Panc1 (cell line): ENCODE measurements at regions not wholly inside any gene's neighbourhood (a gene's known extent, or its start where the extent isn't known, plus 50 kb on each side); places are given as distances from the start of the nearest gene placed in this dataset.

Experiments used
- ATAC-seq: fragments of 200-7000 bp; cut with Tn5 transposase; 2 replicates; pipeline ENCODE4 v1.9.1; 2020; ENCODE audit warnings: mild to moderate bottlenecking, moderate library complexity
- BruUV-seq: library from RNA; stranded (reverse); fragments of 400-500 nt; replicated peaks from 2 replicates; lab custom pipeline; 2021; lab: Mats Ljungman, UMichigan
- CTCF ChIA-PET: fragments of 300-600 bp; sonication (Branson Sonifier 250); formaldehyde crosslinking; loops from one replicate; lab custom pipeline; 2022; ENCODE audit warnings: antibody characterized with exemption; lab: Charles Lee
- POLR2A ChIA-PET: fragments of 300-600 bp; sonication (Branson Sonifier 250); formaldehyde crosslinking; loops from one replicate; lab custom pipeline; 2022; ENCODE audit warnings: antibody characterized with exemption; lab: Charles Lee
- DNase-seq: peaks from one replicate; pipeline ENCODE4 v3.0.0-alpha.2; 2010; ENCODE audit warnings: low read depth, low spot score
- H3K27ac ChIP-seq: 2 replicates; pipeline ENCODE4 v1.5.1; 2011; ENCODE audit warnings: mild to moderate bottlenecking, low read length, inconsistent platforms
- H3K27me3 ChIP-seq: fragments of 200-500 bp; sonication (Bioruptor generic); 2 replicates; pipeline ENCODE4 v1.6.0; 2014; ENCODE audit warnings: low read length, inconsistent platforms; ENCODE audit not compliant: control insufficient read depth, insufficient read depth
- H3K36me3 ChIP-seq: fragments of 200-500 bp; sonication (Bioruptor generic); 2 replicates; pipeline ENCODE4 v1.5.1; 2014; ENCODE audit warnings: inconsistent platforms, mild to moderate bottlenecking, low read length, moderate library complexity; ENCODE audit not compliant: control insufficient read depth, insufficient read depth
- H3K4me1 ChIP-seq: 2 replicates; pipeline ENCODE4 v1.5.1; 2011; ENCODE audit warnings: inconsistent platforms, mild to moderate bottlenecking, low read length, moderate library complexity; ENCODE audit not compliant: control insufficient read depth, insufficient read depth
- H3K4me3 ChIP-seq, 2 experiments: 2 replicates each; pipeline ENCODE4 v1.5.1; 2011 to 2012; ENCODE audit warnings: low read depth in 2 of 2, low read length in 2 of 2, mild to moderate bottlenecking in 2 of 2, inconsistent platforms in 1 of 2, moderate library complexity in 1 of 2
- H3K9me3 ChIP-seq: fragments of 200-500 bp; sonication (Bioruptor generic); 2 replicates; pipeline ENCODE4 v1.5.1; 2014; ENCODE audit warnings: low read depth, mild to moderate bottlenecking, inconsistent platforms, low read length, moderate library complexity; ENCODE audit not compliant: control insufficient read depth, insufficient read depth
- POLR2AphosphoS5 ChIP-seq: IDR thresholded peaks from 2 replicates; pipeline ENCODE4 v1.6.1; 2012; ENCODE audit warnings: mild to moderate bottlenecking, low read depth, low read length, moderate library complexity
- REST ChIP-seq, 2 experiments: IDR thresholded peaks; 2 replicates each; pipeline ENCODE4 v1.6.1; 2011 to 2012; ENCODE audit warnings: low read depth in 2 of 2, control low read depth in 1 of 2, low read length in 1 of 2, mild to moderate bottlenecking in 1 of 2, moderate library complexity in 1 of 2; ENCODE audit not compliant: insufficient read depth in 1 of 2
- SIN3A ChIP-seq: IDR thresholded peaks from 2 replicates; pipeline ENCODE4 v1.6.1; 2012; ENCODE audit warnings: low read depth, mild to moderate bottlenecking, low read length, moderate library complexity, borderline replicate concordance; ENCODE audit not compliant: insufficient read depth
- TCF7L2 ChIP-seq: IDR thresholded peaks from 2 replicates; pipeline ENCODE4 v1.6.1; 2011; ENCODE audit warnings: mild to moderate bottlenecking, low read depth, low read length, inconsistent platforms
- in situ Hi-C: cut with HindIII; loops from 2 replicates; pipeline ENCODE4 v1.10.0; 2016; ENCODE audit warnings: low sequenced_read_pairs, low pct_unique_long_range_greater_than_20kb
- intact Hi-C: fragments of 100-400 bp; cut with micrococcal nuclease; formaldehyde crosslinking; loops from one replicate; pipeline ENCODE4 v1.10.0; 2022; ENCODE audit not compliant: unreplicated experiment
- TF ChIP-seq, protein P1 (sequence below): fragments of 450-650 bp; IDR thresholded peaks from 2 replicates; pipeline ENCODE4 v1.5.1; 2017; ENCODE audit warnings: mild to moderate bottlenecking

DNA sequence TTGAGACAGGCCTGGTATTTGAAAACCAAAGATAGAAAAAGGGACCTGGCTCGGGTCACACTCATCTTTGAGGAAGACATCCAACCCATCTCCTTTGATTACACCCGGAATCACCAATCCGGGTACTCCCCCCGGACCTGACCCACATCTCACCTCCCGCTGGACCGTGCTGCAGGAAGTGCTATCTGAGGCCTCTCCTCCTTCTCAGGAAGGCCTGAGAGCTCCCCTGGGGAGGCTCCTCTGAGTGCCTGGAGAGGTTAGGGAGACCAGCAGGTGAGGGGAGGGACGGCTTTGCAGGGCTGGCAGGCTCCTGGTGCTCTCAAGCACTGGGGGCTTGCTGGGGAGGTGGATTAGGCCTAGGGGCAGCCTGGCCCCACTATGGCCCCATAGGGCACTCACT is 170.9 kb downstream of the ACKR3 start:
- no TSS peak for BruUV-seq
- intact Hi-C loops (no loop called here), in situ Hi-C loops (no loop called here)
- H3K27ac ChIP-seq: no peak overlapping the region
- no peaks in the 10 kb centered on the region for H3K4me1 ChIP-seq
- no peak for DNase-seq
- CTCF ChIA-PET: no interaction called here
- H3K4me3 ChIP-seq: no peak overlapping the region
- peaks cover 4% of the 10 kb centered on the region for H3K27me3 ChIP-seq
- no peaks in the 10 kb centered on the region for H3K36me3 ChIP-seq
- TF ChIP-seq POLR2AphosphoS5: no peak
- TF ChIP-seq TCF7L2: no peak
- TF ChIP-seq SIN3A: no peak
- no peak for TF ChIP-seq REST (IDR thresholded peaks at IDR 0.05; ENCODE audit: insufficient read depth in 1 of 2, low read depth in 2 of 2, low read length in 1 of 2)
- TF ChIP-seq, protein P1, sequence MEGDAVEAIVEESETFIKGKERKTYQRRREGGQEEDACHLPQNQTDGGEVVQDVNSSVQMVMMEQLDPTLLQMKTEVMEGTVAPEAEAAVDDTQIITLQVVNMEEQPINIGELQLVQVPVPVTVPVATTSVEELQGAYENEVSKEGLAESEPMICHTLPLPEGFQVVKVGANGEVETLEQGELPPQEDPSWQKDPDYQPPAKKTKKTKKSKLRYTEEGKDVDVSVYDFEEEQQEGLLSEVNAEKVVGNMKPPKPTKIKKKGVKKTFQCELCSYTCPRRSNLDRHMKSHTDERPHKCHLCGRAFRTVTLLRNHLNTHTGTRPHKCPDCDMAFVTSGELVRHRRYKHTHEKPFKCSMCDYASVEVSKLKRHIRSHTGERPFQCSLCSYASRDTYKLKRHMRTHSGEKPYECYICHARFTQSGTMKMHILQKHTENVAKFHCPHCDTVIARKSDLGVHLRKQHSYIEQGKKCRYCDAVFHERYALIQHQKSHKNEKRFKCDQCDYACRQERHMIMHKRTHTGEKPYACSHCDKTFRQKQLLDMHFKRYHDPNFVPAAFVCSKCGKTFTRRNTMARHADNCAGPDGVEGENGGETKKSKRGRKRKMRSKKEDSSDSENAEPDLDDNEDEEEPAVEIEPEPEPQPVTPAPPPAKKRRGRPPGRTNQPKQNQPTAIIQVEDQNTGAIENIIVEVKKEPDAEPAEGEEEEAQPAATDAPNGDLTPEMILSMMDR: no peak
- H3K9me3 ChIP-seq: no peaks in the 10 kb centered on the region
- ATAC-seq: no peak
- POLR2A ChIA-PET: interaction anchor here (0.6 kb wide), 1 partner anchor 25 kb away, joined by 3 read pairs; no protein-coding TSS in a partner anchor

DNA sequence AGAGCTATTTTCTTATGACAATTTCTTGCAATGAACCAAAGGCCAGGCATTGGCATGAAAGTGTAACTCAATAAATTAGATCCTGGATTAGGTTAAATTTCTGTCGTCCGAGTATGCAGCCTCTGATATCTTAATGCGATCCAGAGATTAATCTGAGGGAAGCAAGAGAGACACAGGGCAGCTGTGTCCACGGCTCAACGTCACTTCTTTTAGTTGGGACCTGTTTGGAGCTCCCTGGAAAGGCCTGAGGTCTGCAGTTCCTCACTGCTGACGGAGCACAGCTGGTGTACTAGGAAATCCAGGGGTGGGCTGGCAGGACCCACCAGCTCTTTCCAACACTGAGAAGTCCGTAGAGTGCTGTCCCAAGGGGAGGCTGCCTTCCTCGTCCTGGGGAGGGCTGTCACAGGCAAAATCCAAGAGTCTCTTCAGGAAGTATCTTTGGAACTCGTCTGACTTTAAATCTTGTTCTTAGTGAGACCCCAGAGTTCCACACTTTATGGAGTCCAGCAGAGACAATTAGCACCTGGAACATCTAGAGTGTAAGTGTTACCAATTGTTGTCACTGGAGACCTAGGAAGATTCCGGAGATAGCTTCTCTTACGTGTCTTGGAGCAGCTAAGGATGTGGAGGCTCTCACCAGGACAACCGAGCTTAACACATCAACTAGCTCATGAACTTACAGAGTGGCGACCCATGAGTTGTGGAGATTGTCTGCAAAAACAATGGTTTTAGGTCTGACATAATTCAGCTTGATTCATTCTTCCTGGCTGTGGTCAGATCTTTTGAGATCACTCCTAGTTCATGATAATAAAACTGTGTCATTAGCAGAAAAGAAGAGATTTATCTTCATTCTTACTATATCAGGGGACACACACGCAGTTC is 173.7 kb downstream of the ACKR3 start:
- POLR2A ChIA-PET: no interaction called here
- DNase-seq (no peak), ATAC-seq (no peak)
- no peak for TF ChIP-seq REST (IDR thresholded peaks at IDR 0.05; ENCODE audit: insufficient read depth in 1 of 2, low read depth in 2 of 2, low read length in 1 of 2)
- no peak for TF ChIP-seq TCF7L2
- TF ChIP-seq POLR2AphosphoS5: no peak
- no peak for TF ChIP-seq SIN3A
- CTCF ChIA-PET: no interaction called here
- intact Hi-C loops: no loop called here
- Histone ChIP-seq H3K27ac (no peak overlapping the region), H3K4me1 (no peaks in the 10 kb centered on the region), H3K4me3 (no peak overlapping the region), H3K36me3 (no peaks in the 10 kb centered on the region), H3K9me3 (no peaks in the 10 kb centered on the region), H3K27me3 (peaks cover 7% of the 10 kb centered on the region)
- BruUV-seq: no TSS peak
- in situ Hi-C loops: no loop called here
